Neural crest cell (in vitro differentiated cells): ENCODE measurements at regions not wholly inside any gene's neighbourhood (a gene's known extent, or its start where the extent isn't known, plus 50 kb on each side); places are given as distances from the start of the nearest gene placed in this dataset.
"Not testable (repeated sequence)": the region's sequence is repeated elsewhere in the genome, so short reads cannot be mapped to it uniquely, and the experiment has no call there.

Experiments used
- DNase-seq: peaks from one replicate; pipeline ENCODE4 v3.0.0; 2021; ENCODE audit warnings: low read depth, mixed read lengths, low spot score
- H3K27ac Mint-ChIP-seq: one replicate; pipeline ENCODE4 v1.8.0; 2021; ENCODE audit warnings: mild to moderate bottlenecking, mixed read lengths; ENCODE audit not compliant: unreplicated experiment
- H3K27me3 Mint-ChIP-seq: 2 replicates; pipeline ENCODE4 v1.8.0; 2021; ENCODE audit warnings: low read depth, mild to moderate bottlenecking, mixed read lengths
- H3K36me3 Mint-ChIP-seq: 2 replicates; pipeline ENCODE4 v1.8.0; 2021; ENCODE audit warnings: low read depth, mild to moderate bottlenecking, mixed read lengths
- H3K4me1 Mint-ChIP-seq: 2 replicates; pipeline ENCODE4 v1.8.0; 2021; ENCODE audit warnings: mixed read lengths
- H3K4me3 Mint-ChIP-seq: one replicate; pipeline ENCODE4 v1.8.0; 2021; ENCODE audit warnings: mild to moderate bottlenecking, mixed read lengths
- H3K9me3 Mint-ChIP-seq: 2 replicates; pipeline ENCODE4 v1.8.0; 2021; ENCODE audit warnings: mixed read lengths
- CTCF ChIP-seq: fragments of 200-600 bp; sonication (generic); conservative IDR thresholded peaks from 2 replicates; pipeline ENCODE4 v1.5.0; 2021; ENCODE audit warnings: antibody characterized with exemption, mild to moderate bottlenecking

DNA sequence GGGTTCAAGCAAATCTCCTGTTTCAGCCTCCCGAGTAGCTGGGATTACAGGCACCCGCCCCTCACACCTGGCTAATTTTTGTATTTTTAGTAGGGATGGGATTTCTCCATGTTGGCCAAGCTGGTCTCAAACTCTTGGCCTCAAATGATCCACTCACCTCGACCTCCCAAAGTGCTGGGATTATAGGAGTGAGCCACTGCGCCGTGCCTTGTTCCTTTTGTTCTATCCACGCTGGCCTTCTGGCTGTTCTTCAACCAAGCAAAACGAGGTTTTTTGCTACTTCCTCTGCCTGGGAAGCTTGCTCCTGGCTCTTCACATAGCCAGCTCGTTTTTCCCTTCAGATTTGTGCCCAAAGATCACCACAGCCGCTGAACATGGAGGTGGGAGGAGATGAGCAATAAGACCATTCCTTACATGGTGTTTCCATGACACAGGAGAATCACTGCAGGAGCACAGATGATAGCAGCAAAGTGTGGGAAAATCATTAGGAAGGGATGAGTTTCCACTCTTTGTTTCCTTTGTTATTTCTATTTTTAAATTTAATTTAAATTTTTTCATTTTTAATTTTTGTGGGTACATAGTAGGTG, 201.0 kb upstream of the ZNF217 start:
- no peak for TF ChIP-seq CTCF
- Mint-ChIP-seq H3K27ac (no peak overlapping the region), H3K36me3 (no peaks in the 10 kb centered on the region), H3K9me3 (no peaks in the 10 kb centered on the region), H3K4me1 (peaks cover 9% of the 10 kb centered on the region), H3K4me3 (no peak overlapping the region), H3K27me3 (no peaks in the 10 kb centered on the region)
- no peak for DNase-seq

DNA sequence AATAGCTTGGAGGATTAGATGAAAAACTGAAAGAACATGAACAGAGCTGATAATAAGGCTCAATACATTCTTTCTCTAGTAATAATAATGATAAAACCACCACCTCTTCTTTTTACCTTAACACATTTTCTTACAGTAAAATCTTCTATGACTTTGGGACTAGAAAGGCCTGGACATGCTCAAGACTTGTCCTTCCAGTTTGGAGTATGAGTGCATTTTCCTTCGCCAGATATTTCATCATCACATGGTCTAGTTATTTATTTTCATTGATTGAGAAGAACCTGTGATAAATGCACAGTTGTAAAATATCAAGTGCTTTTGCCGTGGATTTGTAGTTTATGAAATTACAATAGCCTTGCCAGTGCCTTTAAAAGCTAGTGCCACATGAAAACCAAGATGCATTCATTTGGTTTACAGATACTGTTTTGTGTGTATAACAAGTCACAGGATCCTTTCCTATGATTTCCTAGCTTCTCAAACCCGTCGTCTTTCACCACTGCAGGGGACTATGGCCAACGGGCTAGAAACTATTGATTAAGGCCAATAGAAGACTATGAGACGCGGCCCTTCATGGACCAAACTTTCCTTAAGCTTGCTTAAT, 200.2 kb upstream of the ZNF217 start:
- H3K9me3 Mint-ChIP-seq, result no peaks in the 10 kb centered on the region
- H3K4me3 Mint-ChIP-seq, result no peak overlapping the region
- H3K4me1 Mint-ChIP-seq, result peaks cover 14% of the 10 kb centered on the region
- no peak for TF ChIP-seq CTCF
- no peak overlapping the region for H3K27ac Mint-ChIP-seq
- DNase-seq, result no peak
- H3K27me3 Mint-ChIP-seq, result no peaks in the 10 kb centered on the region
- no peaks in the 10 kb centered on the region for H3K36me3 Mint-ChIP-seq

- Mint-ChIP-seq H3K27me3 (no peaks in the 10 kb centered on the region), H3K27ac (peak overlapping the region; percentile 81), H3K36me3 (no peaks in the 10 kb centered on the region), H3K4me3 (no peak overlapping the region), H3K4me1 (peaks cover 14% of the 10 kb centered on the region), H3K9me3 (no peaks in the 10 kb centered on the region)
- DNase-seq, result no peak
- TF ChIP-seq CTCF, result no peak
These were observed 199.4 kb upstream of the ZNF217 start for GRCh38 chr20:53792946-53793536.

- no peaks in the 10 kb centered on the region for H3K27me3 Mint-ChIP-seq
- H3K36me3 Mint-ChIP-seq, result no peaks in the 10 kb centered on the region
- no peak for DNase-seq
- H3K4me3 Mint-ChIP-seq, result no peak overlapping the region
- no peak overlapping the region for H3K27ac Mint-ChIP-seq
- peaks cover 27% of the 10 kb centered on the region for H3K4me1 Mint-ChIP-seq
- TF ChIP-seq CTCF, result no peak
- no peaks in the 10 kb centered on the region for H3K9me3 Mint-ChIP-seq
These were observed 196.5 kb upstream of the ZNF217 start for GRCh38 chr20:53789989-53790675.

- no peak overlapping the region for H3K27ac Mint-ChIP-seq
- no peak for DNase-seq
- H3K9me3 Mint-ChIP-seq, result no peaks in the 10 kb centered on the region
- no peaks in the 10 kb centered on the region for H3K36me3 Mint-ChIP-seq
- H3K4me1 Mint-ChIP-seq, result peaks cover 27% of the 10 kb centered on the region
- H3K4me3 Mint-ChIP-seq, result no peak overlapping the region
- H3K27me3 Mint-ChIP-seq, result no peaks in the 10 kb centered on the region
- no peak for TF ChIP-seq CTCF
These were observed 194.8 kb upstream of the ZNF217 start for GRCh38 chr20:53788253-53789022.

GRCh38 chr20:53787491-53787931, 193.9 kb upstream of the ZNF217 start:
- H3K36me3 Mint-ChIP-seq, H3K4me3 Mint-ChIP-seq, H3K27ac Mint-ChIP-seq, H3K9me3 Mint-ChIP-seq, DNase-seq, H3K27me3 Mint-ChIP-seq: not testable (repeated sequence)
- H3K4me1 Mint-ChIP-seq, result peaks cover 27% of the 10 kb centered on the region
